Esophagus mucosa (tissue), 1 donor: ENCODE measurements at regions not wholly inside any gene's neighbourhood (a gene's known extent, or its start where the extent isn't known, plus 50 kb on each side); places are given as distances from the start of the nearest gene placed in this dataset.

Experiments
- ATAC-seq: fragments of 200-7000 bp; cut with Tn5 transposase; one replicate; pipeline ENCODE4 v1.9.1; 2020
- donor health status: DM: yes; HTN: yes; CAD: no.

GRCh38 chr1:239436286-239436685 lies 49.9 kb downstream of the CHRM3 start:
- no peak for ATAC-seq

DNA sequence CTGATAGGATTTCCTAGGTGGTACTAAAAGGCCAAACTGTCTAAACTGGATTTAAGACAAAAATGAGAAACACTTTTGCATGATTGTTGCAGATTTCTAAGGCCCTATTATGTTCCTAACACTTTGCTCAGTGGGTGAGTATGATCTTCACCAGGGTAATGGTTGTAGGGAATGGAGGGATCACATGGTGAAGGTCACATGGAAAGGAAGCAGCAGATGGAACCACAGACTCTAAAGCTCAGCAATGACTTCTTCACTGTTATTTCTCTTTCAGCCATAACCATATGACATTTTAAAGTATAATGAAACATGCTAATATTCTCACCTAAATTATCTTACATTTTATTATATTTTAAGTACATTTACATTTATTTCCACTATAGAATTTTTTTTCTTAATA lies 51.5 kb downstream of the CHRM3 start:
- no peak for ATAC-seq

- no peak for ATAC-seq
These were observed 52.5 kb downstream of the CHRM3 start for GRCh38 chr1:239438891-239439290.

- no peak for ATAC-seq
These were observed 57.0 kb downstream of the CHRM3 start for GRCh38 chr1:239443361-239443760.

DNA sequence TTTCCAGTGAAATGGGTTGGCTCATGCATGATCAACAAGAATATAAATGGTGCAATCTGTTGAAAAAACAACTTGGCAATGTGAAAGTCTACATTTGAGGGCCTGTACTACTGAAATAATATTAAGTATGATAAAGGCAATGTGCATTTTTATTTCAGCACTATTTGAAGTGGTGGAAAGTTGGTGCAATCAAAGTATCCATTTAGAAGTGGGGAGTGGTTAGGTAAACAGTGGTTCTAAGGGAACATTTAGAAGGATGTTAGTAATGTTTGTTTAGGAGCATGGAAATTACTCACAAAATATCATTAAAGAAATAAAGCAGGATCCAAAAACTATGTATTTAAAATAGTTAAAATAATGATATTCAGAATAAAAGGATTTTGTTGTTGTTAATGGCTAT lies 60.2 kb downstream of the CHRM3 start:
- no peak for ATAC-seq

GRCh38 chr1:239448911-239449310 lies 62.5 kb downstream of the CHRM3 start:
- no peak for ATAC-seq

DNA sequence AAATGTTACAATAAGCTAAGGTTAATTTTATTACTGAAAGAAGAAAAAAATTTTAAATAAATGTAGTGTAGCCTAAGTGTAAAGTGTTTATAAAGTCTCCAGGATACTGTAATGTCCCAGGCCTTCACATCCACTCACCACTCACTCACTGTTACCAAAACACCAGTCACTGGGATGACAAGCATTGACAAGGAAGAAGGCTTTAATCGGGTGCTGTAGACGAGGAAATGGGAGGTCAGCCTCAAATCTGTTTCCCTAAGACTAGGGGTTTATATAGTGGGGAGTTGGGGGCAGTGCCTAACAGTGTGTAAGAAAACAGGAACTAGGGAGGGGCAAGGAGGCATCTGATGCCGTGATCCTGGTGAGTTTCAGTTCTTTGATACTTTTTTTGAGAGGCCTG lies 69.4 kb downstream of the CHRM3 start:
- no peak for ATAC-seq

- no peak for ATAC-seq
These were observed 70.4 kb downstream of the CHRM3 start for GRCh38 chr1:239456788-239457187.

GRCh38 chr1:239457491-239458143 lies 71.2 kb downstream of the CHRM3 start:
- no peak for ATAC-seq

DNA sequence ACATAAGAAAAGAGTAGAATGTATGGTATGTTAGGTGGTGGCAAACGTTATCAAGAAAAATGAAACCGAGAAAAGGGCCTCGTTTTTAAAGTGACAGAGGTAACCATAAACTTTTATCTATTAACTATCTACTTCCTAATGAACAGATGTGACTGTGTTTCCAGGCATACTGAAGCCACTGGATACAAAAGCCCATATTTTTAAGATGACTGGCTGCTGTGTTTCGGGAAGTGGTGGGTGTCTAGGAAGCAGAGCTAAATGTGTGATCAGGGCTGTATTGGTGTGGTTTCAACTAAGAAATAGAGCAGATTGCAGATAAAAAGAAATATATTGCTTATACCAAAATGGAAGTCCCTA lies 71.8 kb downstream of the CHRM3 start:
- no peak for ATAC-seq

DNA sequence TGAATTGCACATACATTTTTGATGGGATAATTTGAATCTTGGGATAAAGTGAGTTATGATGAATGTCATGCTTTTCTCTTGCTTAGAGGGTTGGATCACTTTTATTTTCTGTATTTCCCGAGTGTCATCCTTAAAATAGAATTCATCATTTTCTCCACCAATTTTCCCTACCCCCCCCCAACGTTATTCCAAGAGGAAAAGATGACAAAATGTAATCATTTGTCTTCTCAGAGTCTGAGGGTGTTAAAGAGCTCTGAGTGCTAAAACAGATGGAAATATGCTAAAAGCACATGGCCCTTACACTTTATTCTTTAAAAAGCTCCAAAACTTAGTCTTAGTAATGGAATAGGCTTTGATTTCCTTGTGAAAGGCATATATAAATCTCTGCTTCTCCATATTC lies 81.4 kb downstream of the CHRM3 start:
- ATAC-seq = no peak

DNA sequence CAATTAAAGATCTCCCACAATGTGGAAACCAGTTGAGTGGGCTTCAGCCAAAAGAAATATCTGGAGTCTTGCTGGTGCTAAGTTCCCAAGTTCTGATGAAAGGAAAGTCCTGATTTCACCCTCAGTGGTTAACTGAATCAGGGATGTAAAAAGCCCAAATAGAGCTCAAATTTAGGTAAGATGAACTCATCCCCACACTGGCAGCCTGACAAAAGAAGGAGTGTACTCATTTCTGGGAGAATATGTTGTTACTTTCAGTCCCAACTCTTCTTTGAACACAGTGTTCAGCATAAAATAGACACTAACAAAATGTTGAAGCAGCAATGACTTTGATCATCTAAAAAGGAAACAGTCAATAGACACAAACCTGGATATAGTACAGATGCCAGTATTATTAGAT lies 91.7 kb downstream of the CHRM3 start:
- ATAC-seq = no peak

DNA sequence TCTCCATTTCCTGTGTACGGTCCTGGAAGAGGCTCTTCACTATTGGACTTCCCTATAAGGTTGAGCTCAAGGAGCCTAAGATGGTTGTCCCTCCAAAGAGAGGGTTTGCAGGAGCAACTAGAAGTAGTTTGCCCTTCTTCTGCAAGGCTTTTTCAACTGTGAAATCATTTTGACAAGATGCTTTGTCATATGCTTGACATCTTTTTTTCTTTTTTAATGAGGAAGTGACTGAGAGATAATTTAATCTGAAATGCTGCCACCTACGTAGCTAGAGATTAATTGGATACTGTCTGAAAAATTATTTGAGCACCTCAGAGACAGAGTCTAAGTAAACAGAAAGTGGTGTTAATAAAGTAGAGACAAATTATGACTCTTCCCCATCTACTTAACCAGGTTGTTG lies 97.0 kb downstream of the CHRM3 start:
- no peak for ATAC-seq

- ATAC-seq = no peak
These were observed 107.5 kb downstream of the CHRM3 start for GRCh38 chr1:239493811-239494414.

GRCh38 chr1:239505094-239505493 lies 118.7 kb downstream of the CHRM3 start:
- no peak for ATAC-seq

GRCh38 chr1:239507826-239508225 lies 121.5 kb downstream of the CHRM3 start:
- no peak for ATAC-seq

GRCh38 chr1:239511875-239512274 lies 125.5 kb downstream of the CHRM3 start:
- no peak for ATAC-seq

DNA sequence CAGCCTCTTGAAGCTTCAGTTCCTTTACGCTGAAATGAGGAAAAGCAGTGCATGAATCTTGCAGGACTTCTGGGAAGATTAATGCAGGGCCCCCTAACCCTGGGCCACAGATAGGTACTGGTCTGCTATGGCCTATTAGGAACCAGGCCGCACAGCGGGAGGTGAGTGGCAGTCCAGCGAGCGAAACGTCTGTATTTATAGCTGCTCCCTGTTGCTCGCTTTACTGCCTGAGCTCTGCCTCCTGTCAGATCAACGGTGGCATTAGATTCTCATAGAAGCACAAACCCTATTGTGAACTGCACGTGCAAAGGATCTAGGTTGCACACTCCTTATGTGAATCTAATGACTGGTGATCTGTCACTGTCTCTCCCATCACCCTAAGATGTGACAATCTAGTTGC lies 130.2 kb downstream of the CHRM3 start:
- ATAC-seq = no peak

DNA sequence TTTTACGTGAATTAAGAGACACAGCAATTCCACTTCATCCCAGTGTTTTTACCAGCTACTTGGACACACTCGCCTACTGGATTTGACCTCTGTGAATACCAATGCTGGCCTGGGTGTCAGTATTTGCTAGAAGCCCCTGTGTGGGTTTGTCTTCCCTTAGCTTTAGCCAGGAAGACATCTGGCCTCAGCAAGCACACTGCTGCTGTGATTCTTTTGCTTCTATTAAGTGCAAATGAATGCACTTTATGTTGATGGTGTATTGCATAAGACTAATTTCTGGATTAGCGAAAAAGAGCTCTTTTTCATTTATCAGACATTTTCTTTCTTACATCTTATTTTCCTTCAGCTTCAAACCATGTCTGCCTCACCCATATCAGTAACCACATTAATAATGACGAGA lies 140.0 kb downstream of the CHRM3 start:
- ATAC-seq = no peak

- no peak for ATAC-seq
These were observed 140.8 kb downstream of the CHRM3 start for GRCh38 chr1:239527051-239527693.

- ATAC-seq = no peak
These were observed 149.9 kb downstream of the CHRM3 start for GRCh38 chr1:239536165-239536849.

DNA sequence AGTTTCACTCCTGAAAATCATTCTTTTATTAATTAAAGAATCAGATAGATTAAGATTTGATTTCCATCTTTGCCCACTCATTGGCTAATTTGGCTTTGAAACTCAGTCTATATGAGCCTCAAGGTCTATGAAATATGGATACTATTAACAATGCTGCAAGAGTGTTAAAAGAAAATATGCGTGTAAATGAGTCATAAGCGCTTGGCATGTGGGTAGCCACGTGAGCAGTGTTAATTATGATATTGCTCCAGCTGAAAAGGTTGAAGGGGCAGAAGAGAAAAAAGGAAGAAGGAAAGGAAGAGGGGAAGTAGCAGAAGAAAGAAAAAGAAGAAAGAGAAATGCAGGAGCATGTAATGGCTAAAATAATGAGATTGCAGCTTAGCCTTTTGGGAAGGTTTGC lies 151.4 kb downstream of the CHRM3 start:
- no peak for ATAC-seq

- ATAC-seq = no peak
These were observed 152.0 kb downstream of the CHRM3 start for GRCh38 chr1:239538239-239538988.
